ENCODE measurements at regions not wholly inside any gene's neighbourhood (a gene's known extent, or its start where the extent isn't known, plus 50 kb on each side); places are given as distances from the start of the nearest gene placed in this dataset.
"Not testable (repeated sequence)": the region's sequence is repeated elsewhere in the genome, so short reads cannot be mapped to it uniquely, and the experiment has no call there.

DNA sequence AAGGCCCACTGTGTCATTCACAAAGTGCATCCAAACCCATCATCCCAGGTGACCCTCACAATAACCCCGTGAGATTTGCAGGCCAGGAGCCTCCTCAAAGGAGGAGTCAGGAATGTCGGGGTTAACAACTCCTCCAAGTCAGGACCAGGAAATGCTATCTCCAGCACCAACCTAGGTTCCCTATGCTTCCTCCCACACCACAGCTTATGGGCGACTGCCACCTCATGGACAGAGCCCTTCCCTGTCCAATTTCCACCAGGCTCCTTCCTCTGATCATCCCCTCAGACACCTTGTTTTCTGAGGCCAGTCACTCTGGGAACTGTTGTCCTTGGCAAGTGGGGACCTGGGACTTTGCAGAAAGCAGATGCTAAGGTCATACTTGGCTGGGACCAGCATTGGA is 77.8 kb downstream of the LIMS3 start:
- H3K4me3 ChIP-seq (ENCODE audit: low read depth, poor library complexity, severe bottlenecking); intact Hi-C loops (cut with DNase I; ENCODE audit: low total_unique reads): not testable (repeated sequence)
- WGBS, 2 donors, result 48% methylated on average over 3 of the region's 3 CpGs; no CpG with 5 or more reads in 1 of the 2 donors
- DNase-seq (ENCODE audit: low spot score in 2 of 2), result peak in 1 of 2 donors; percentile 34

- DNase-seq (ENCODE audit: low spot score in 2 of 2); H3K4me3 ChIP-seq (ENCODE audit: low read depth, poor library complexity, severe bottlenecking); intact Hi-C loops (cut with DNase I; ENCODE audit: low total_unique reads): not testable (repeated sequence)
- WGBS, 2 donors, result no CpG with 5 or more reads among the region's 4 CpGs
These were observed 82.3 kb downstream of the LIMS3 start for GRCh38 chr2:109980754-109981153.

DNA sequence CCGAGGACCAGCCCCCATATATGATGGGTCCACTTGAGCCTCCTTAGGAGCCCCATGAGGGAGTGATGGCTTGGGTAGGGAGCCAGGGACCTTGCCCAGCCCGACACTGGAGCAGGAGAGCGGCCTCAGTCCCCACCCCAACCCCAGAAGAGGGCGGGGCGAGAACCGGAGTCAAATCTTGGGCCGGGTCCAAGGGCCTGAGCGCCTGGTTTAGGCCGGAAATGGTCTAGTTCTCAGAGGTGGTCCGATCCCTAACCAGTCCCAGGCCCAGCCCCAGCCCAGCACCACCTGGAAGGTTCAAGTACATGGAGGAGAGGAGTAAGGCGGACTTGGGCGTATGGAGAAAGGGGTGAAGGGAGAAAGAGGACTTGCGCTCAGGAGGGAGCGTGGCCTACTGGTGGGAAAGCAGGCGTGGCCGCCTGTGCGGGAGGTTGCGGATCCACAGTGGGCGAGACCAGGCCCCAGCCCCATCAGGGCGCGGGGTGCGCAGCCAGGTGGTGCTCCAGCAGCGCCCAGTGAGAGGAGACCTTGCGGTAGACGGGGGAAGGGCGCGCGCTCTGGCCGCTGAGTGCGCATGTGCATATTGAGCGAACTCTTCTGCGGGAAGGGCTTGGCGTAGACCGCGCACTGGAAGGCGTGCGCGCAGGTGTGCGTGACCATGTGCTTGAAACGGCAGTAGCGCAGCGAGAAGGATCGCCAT is 88.1 kb downstream of the LIMS3 start:
- DNase-seq (ENCODE audit: low spot score in 2 of 2); H3K4me3 ChIP-seq (ENCODE audit: low read depth, poor library complexity, severe bottlenecking); intact Hi-C loops (cut with DNase I; ENCODE audit: low total_unique reads): not testable (repeated sequence)
- WGBS, 2 donors, result no CpG with 5 or more reads among the region's 43 CpGs

DNA sequence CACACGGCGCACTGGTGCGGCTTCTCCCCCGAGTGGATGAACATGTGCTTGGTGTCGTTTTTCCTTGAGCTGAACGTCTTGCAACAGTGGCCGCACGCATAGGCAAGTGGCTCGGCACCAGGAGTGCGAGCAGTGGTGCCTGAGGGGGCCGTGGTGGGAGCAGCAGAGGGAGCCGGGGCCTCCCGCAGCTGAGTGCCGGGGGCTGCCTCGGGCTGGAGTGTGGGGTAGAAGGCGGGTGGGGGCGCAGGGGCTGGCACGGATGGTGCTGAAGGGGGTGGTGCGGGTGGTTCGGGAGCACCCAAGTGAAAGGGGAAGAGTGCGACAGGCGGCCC is 88.6 kb downstream of the LIMS3 start:
- H3K4me3 ChIP-seq (ENCODE audit: low read depth, poor library complexity, severe bottlenecking); DNase-seq (ENCODE audit: low spot score in 2 of 2); intact Hi-C loops (cut with DNase I; ENCODE audit: low total_unique reads): not testable (repeated sequence)
- WGBS, 2 donors, result no CpG with 5 or more reads among the region's 22 CpGs

DNA sequence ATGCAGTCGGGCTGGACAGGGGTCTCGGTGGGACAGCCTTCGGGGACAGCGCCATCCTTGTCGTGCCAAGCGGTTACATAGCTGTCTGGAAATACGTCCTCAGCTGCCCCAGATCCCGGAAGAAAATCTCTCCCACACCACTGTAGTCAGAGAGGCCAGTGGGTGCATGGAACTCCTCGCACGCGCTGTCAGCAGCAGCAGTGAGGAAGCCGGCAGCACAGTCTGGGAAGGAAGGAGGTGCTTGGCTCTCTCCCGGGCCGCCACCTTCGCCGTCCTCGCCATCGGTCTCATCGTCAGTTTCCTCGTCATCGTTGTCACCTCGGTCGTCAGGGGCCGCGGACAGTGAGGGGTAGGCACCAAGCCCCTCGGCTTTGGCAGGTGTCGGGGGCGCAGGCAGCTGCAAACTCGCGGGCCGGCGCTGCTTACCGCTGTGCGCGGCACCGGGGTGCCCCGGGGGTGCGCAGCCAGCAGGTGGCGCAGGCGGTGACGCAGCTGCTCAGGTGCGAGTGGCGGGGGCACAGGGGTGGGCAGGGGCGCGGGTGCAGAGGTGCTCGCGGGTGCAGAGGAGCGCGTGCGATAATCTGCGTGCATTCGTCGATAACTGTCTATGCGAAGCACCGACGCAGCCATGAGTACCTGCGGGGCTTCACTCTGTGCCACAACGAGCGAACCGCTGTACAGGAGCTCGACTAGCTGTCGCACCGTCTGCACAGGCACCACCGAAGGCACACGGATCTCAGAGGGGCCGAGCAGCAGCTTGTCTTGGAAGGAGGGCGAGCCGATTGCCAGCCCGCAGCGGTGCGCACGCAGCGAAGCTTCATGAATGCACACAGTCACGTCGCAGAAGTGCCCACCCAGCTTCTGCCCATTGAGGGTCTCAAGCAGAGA is 89.2 kb downstream of the LIMS3 start:
- intact Hi-C loops (cut with DNase I; ENCODE audit: low total_unique reads); DNase-seq (ENCODE audit: low spot score in 2 of 2); H3K4me3 ChIP-seq (ENCODE audit: low read depth, poor library complexity, severe bottlenecking): not testable (repeated sequence)
- WGBS, 2 donors, result no CpG with 5 or more reads among the region's 75 CpGs

DNA sequence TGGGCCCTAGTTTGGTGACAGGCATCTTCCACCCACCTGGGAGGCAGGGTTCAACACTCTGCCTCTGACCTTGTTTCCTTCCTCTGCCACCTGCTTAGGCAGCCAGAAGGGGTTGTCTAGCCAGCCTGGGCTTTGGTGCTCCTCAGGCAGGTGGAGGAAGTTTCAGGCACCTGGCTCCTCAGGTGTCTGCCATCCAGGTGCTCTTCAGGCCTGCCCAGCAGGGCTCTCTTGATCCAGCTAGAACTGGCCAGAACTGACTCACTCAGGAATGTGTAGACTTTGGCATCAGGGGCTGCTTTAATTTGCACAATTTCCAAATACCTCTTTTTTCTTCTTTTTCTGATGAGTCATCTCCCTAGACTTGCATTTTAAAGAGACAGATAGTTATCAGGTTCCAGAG is 100.9 kb downstream of the LIMS3 start:
- DNase-seq (ENCODE audit: low spot score in 2 of 2); H3K4me3 ChIP-seq (ENCODE audit: low read depth, poor library complexity, severe bottlenecking); intact Hi-C loops (cut with DNase I; ENCODE audit: low total_unique reads): not testable (repeated sequence)

GRCh38 chr2:110002502-110002901 is 104.0 kb downstream of the LIMS3 start:
- DNase-seq (ENCODE audit: low spot score in 2 of 2); H3K4me3 ChIP-seq (ENCODE audit: low read depth, poor library complexity, severe bottlenecking); intact Hi-C loops (cut with DNase I; ENCODE audit: low total_unique reads): not testable (repeated sequence)
- WGBS, 2 donors, result no CpG with 5 or more reads among the region's 2 CpGs

DNA sequence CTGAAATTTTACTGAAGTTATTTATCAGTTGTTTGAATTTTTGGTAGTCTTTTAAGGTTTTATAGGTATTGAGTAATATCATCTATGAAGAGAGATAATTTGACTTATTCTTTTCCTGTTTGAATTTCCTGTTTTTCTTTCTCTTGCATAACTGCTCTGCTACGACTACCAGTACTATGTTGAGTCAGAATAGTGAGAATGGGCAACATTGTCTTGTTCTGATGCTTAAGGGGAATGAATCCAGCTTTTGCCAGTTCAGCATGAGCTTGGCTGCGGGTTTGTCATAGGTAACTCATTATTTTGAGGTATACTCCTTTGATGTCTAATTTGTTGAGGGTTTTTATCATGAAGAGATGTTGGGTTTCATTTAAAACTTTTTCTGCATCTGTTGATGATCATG is 102.2 kb downstream of the MALL start:
- H3K4me3 ChIP-seq (ENCODE audit: low read depth, poor library complexity, severe bottlenecking); DNase-seq (ENCODE audit: low spot score in 2 of 2); intact Hi-C loops (cut with DNase I; ENCODE audit: low total_unique reads): not testable (repeated sequence)
- WGBS, 2 donors, result no CpG with 5 or more reads among the region's 2 CpGs

- WGBS, 2 donors, result no CpG with 5 or more reads among the region's 5 CpGs
- DNase-seq (ENCODE audit: low spot score in 2 of 2); intact Hi-C loops (cut with DNase I; ENCODE audit: low total_unique reads); H3K4me3 ChIP-seq (ENCODE audit: low read depth, poor library complexity, severe bottlenecking): not testable (repeated sequence)
These were observed 99.1 kb downstream of the MALL start for GRCh38 chr2:110016381-110017092.

GRCh38 chr2:110020269-110020668 is 95.4 kb downstream of the MALL start:
- H3K4me3 ChIP-seq (ENCODE audit: low read depth, poor library complexity, severe bottlenecking); DNase-seq (ENCODE audit: low spot score in 2 of 2); intact Hi-C loops (cut with DNase I; ENCODE audit: low total_unique reads): not testable (repeated sequence)

GRCh38 chr2:110022278-110022677 is 93.3 kb downstream of the MALL start:
- peak in 1 of 2 donors; percentile 23 for DNase-seq (ENCODE audit: low spot score in 2 of 2)
- 90% methylated on average over 4 of the region's 9 CpGs; no CpG with 5 or more reads in 1 of the 2 donors for WGBS, 2 donors
- intact Hi-C loops (cut with DNase I; ENCODE audit: low total_unique reads); H3K4me3 ChIP-seq (ENCODE audit: low read depth, poor library complexity, severe bottlenecking): not testable (repeated sequence)

- H3K4me3 ChIP-seq (ENCODE audit: low read depth, poor library complexity, severe bottlenecking); DNase-seq (ENCODE audit: low spot score in 2 of 2); intact Hi-C loops (cut with DNase I; ENCODE audit: low total_unique reads): not testable (repeated sequence)
- no CpG with 5 or more reads among the region's 8 CpGs for WGBS, 2 donors
These were observed 89.4 kb downstream of the MALL start for GRCh38 chr2:110026126-110026785.

- intact Hi-C loops (cut with DNase I; ENCODE audit: low total_unique reads); H3K4me3 ChIP-seq (ENCODE audit: low read depth, poor library complexity, severe bottlenecking): not testable (repeated sequence)
- WGBS, 2 donors, result 82 to 91% methylated on average over 9 to 10 of the region's 11 CpGs
- peak in 1 of 2 donors; percentile 54 for DNase-seq (ENCODE audit: low spot score in 2 of 2)
These were observed 87.2 kb downstream of the MALL start for GRCh38 chr2:110028411-110028810.

- WGBS, 2 donors, result 78 to 86% methylated on average over 1 of the region's 6 CpGs
- intact Hi-C loops (cut with DNase I; ENCODE audit: low total_unique reads); H3K4me3 ChIP-seq (ENCODE audit: low read depth, poor library complexity, severe bottlenecking): not testable (repeated sequence)
- peak in 1 of 2 donors; percentile 64 for DNase-seq (ENCODE audit: low spot score in 2 of 2)
These were observed 84.7 kb downstream of the MALL start for GRCh38 chr2:110030894-110031293.
